22Rv1 (cell line): ENCODE measurements at regions not wholly inside any gene's neighbourhood (a gene's known extent, or its start where the extent isn't known, plus 50 kb on each side); places are given as distances from the start of the nearest gene placed in this dataset.

Experiments used
- CTCF ChIP-seq: fragments of 450-650 bp; IDR thresholded peaks from 2 replicates; pipeline ENCODE4 v1.5.1; 2017; ENCODE audit warnings: mild to moderate bottlenecking
- ZFX ChIP-seq: fragments of 450-650 bp; IDR thresholded peaks from 2 replicates; pipeline ENCODE4 v1.6.1; 2017; ENCODE audit warnings: antibody characterized with exemption, borderline replicate concordance

GRCh38 chr12:94851396-94852028 is 152.0 kb downstream of the NDUFA12 start:
- TF ChIP-seq CTCF (no peak), ZFX (no peak)
